Mucosa of stomach (tissue), 1 donor: ENCODE measurements at regions not wholly inside any gene's neighbourhood (a gene's known extent, or its start where the extent isn't known, plus 50 kb on each side); places are given as distances from the start of the nearest gene placed in this dataset.

Experiments used
- H3K27me3 ChIP-seq: one replicate; pipeline ENCODE4 v1.7.0; 2013; ENCODE audit warnings: mild to moderate bottlenecking, low read length; ENCODE audit not compliant: control insufficient read depth, insufficient read depth
- H3K36me3 ChIP-seq: one replicate; pipeline ENCODE4 v1.7.0; 2013; ENCODE audit warnings: low read length; ENCODE audit not compliant: control insufficient read depth, insufficient read depth
- H3K4me1 ChIP-seq: one replicate; pipeline ENCODE4 v1.7.0; 2013; ENCODE audit warnings: mild to moderate bottlenecking, low read length; ENCODE audit not compliant: control insufficient read depth, insufficient read depth
- H3K4me3 ChIP-seq: one replicate; pipeline ENCODE4 v1.7.0; 2013; ENCODE audit warnings: low read length
- H3K9ac ChIP-seq: one replicate; pipeline ENCODE4 v1.7.0; 2013; ENCODE audit warnings: mild to moderate bottlenecking, low read length, moderate library complexity
- H3K9me3 ChIP-seq: one replicate; pipeline ENCODE4 v1.7.0; 2013; ENCODE audit warnings: mild to moderate bottlenecking, low read length, moderate library complexity; ENCODE audit not compliant: control insufficient read depth
- donor health status: Pancreatic carcinoma.

GRCh38 chr3:76403556-76403955, 618.2 kb upstream of the ZNF717 start:
- Histone ChIP-seq H3K4me1 (no peaks in the 10 kb centered on the region), H3K9ac (no peak overlapping the region)

GRCh38 chr3:76405196-76405595, 619.8 kb upstream of the ZNF717 start:
- H3K9ac ChIP-seq, result no peak overlapping the region
- no peaks in the 10 kb centered on the region for H3K4me1 ChIP-seq
- no peak overlapping the region for H3K4me3 ChIP-seq

More at GRCh38 chr3:76403556-76403955, 618.2 kb upstream of the ZNF717 start:
- Histone ChIP-seq H3K4me3 (no peak overlapping the region), H3K36me3 (no peaks in the 10 kb centered on the region), H3K27me3 (no peaks in the 10 kb centered on the region), H3K9me3 (no peaks in the 10 kb centered on the region)

DNA sequence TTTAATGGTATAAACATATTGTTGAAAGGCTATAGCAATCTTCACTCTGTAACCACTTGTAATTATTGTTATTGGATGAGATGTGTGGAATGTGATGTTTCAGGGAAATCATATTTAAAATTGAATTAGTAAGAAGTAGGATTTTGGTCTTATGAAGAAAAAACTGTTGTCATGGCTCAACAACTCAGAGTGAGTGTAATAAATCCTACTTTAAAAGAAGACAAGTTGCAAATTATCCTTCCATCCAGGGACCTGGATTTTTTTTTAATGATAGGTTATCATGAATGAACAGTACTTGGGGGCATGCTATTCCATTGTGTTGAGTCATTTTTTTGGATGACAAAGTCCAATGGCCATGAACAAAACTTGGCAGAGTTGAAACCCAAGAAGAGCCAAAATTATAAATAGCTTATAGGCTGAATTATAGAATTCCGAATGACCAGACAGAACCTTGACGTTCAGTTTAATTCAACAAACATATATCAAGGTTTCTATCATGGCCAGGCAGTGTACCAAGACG, 625.5 kb upstream of the ZNF717 start:
- H3K36me3 ChIP-seq, result no peaks in the 10 kb centered on the region

More at GRCh38 chr3:76405196-76405595, 619.8 kb upstream of the ZNF717 start:
- Histone ChIP-seq H3K36me3 (no peaks in the 10 kb centered on the region), H3K9me3 (no peaks in the 10 kb centered on the region), H3K27me3 (no peaks in the 10 kb centered on the region)

GRCh38 chr3:76415384-76415783, 624.5 kb upstream of the ROBO2 start:
- Histone ChIP-seq H3K9ac (no peak overlapping the region), H3K9me3 (no peaks in the 10 kb centered on the region), H3K27me3 (no peaks in the 10 kb centered on the region), H3K36me3 (no peaks in the 10 kb centered on the region), H3K4me1 (no peaks in the 10 kb centered on the region), H3K4me3 (no peak overlapping the region)

More for the DNA sequence above, 625.5 kb upstream of the ZNF717 start:
- no peaks in the 10 kb centered on the region for H3K4me1 ChIP-seq
- no peaks in the 10 kb centered on the region for H3K27me3 ChIP-seq
- H3K4me3 ChIP-seq, result no peak overlapping the region
- no peak overlapping the region for H3K9ac ChIP-seq
- no peaks in the 10 kb centered on the region for H3K9me3 ChIP-seq

DNA sequence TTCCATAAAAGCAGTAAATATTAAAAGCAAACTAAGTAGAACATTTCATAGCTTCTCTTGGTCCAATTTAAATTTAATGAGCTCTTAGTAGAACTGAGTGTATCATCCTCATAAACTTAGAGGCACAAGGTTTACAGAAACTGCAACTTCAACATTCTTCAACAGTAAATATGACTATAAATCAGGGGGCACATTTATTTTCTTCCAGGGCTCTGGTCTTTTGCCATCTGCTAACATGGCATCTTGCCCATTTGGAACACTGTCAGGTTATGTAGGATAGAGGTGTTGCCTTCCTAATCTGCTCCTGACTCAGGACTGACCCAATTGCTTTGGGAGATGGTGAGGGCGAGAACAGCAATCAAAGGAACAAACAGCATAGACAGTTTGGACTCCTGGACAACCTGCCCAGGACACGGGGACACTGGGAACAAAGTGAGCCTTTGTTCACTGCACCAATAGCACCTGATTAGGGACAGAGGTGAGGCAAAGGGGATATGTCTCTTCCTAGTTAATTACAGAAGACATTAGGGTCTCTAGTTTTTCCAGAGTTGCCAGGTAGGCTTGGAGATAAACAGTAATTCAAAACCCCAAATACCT, 610.2 kb upstream of the ROBO2 start:
- no peaks in the 10 kb centered on the region for H3K4me1 ChIP-seq
- H3K4me3 ChIP-seq, result no peak overlapping the region
- no peaks in the 10 kb centered on the region for H3K9me3 ChIP-seq
- no peaks in the 10 kb centered on the region for H3K27me3 ChIP-seq
- no peak overlapping the region for H3K9ac ChIP-seq
- H3K36me3 ChIP-seq, result no peaks in the 10 kb centered on the region

- H3K9me3 ChIP-seq, result no peaks in the 10 kb centered on the region
- H3K9ac ChIP-seq, result no peak overlapping the region
- no peaks in the 10 kb centered on the region for H3K4me1 ChIP-seq
Measured at GRCh38 chr3:76432396-76432795, 607.5 kb upstream of the ROBO2 start.

DNA sequence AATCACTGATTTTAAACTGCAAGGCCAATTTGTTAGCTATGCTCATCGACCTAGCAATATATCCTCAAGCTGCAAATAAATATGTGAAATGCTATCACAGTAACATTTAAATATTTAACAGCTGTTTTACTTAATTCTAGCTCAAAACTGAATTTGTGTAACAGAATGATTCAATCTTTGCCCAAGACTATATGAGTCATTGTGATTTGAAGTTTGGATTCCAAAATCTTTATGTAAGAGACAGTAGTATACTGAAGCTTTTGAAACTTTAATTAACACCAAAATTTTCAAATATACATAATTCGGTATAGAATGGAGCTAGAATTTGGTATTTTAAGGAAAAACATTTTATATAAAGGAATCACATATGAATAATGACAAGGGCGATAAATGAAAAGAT, 603.0 kb upstream of the ROBO2 start:
- Histone ChIP-seq H3K4me1 (no peaks in the 10 kb centered on the region), H3K36me3 (no peaks in the 10 kb centered on the region), H3K27me3 (no peaks in the 10 kb centered on the region), H3K4me3 (no peak overlapping the region), H3K9me3 (no peaks in the 10 kb centered on the region), H3K9ac (no peak overlapping the region)

More at GRCh38 chr3:76432396-76432795, 607.5 kb upstream of the ROBO2 start:
- H3K4me3 ChIP-seq, result no peak overlapping the region
- no peaks in the 10 kb centered on the region for H3K36me3 ChIP-seq
- H3K27me3 ChIP-seq, result no peaks in the 10 kb centered on the region

- Histone ChIP-seq H3K9me3 (no peaks in the 10 kb centered on the region), H3K4me1 (no peaks in the 10 kb centered on the region), H3K4me3 (no peak overlapping the region), H3K9ac (no peak overlapping the region), H3K27me3 (no peaks in the 10 kb centered on the region), H3K36me3 (no peaks in the 10 kb centered on the region)
Measured at GRCh38 chr3:76438971-76439370, 600.9 kb upstream of the ROBO2 start.

DNA sequence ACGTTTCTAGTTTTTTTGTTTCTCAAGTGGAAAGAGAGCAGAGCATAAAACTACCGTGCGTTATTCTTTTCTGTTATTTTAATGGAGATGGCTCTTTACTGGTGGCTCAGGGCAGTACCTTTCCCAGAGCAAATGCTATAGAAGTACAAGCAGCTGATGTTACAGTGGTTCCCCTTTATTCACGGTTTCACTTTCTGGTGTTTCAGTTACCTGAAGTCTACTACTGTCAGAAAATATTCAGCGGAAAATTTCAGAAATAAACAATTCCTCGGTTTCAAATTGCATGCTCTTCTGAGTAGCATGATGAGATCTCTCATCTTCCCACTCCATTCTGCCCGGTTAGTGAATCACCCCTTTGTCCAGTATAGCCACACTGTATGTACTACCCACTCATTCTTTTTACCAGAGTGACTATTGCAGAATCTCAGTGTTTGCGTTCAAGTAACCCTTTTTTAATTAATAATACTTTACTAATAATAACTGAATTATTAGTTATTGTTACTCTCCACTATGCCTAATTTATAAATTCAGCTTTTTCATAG, 597.5 kb upstream of the ROBO2 start:
- H3K9ac ChIP-seq, result no peak overlapping the region
- H3K4me3 ChIP-seq, result no peak overlapping the region
- H3K9me3 ChIP-seq, result no peaks in the 10 kb centered on the region
- H3K4me1 ChIP-seq, result no peaks in the 10 kb centered on the region
- no peaks in the 10 kb centered on the region for H3K36me3 ChIP-seq
- H3K27me3 ChIP-seq, result no peaks in the 10 kb centered on the region

DNA sequence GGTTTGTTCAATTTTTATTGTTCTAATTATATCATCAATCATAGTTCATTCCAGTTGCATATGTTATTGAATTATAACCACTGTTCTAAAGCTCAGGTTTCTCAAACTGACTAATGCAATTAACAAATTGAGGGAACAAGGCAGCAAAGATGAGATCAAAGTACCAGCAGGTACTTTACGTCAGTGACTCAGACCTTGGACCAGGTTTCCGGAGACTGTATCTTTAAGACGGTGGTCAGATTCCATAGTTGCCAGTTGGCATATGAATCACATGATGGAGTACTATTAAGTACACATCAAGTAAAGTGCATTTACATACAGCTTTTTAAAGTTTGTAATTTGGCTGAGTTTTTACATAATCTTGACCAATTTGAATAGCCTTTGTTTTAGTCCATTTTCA, 583.6 kb upstream of the ROBO2 start:
- H3K9ac ChIP-seq, result no peak overlapping the region
- H3K27me3 ChIP-seq, result no peaks in the 10 kb centered on the region
- no peaks in the 10 kb centered on the region for H3K4me1 ChIP-seq
- H3K36me3 ChIP-seq, result no peaks in the 10 kb centered on the region
- H3K4me3 ChIP-seq, result no peak overlapping the region
- H3K9me3 ChIP-seq, result no peaks in the 10 kb centered on the region

DNA sequence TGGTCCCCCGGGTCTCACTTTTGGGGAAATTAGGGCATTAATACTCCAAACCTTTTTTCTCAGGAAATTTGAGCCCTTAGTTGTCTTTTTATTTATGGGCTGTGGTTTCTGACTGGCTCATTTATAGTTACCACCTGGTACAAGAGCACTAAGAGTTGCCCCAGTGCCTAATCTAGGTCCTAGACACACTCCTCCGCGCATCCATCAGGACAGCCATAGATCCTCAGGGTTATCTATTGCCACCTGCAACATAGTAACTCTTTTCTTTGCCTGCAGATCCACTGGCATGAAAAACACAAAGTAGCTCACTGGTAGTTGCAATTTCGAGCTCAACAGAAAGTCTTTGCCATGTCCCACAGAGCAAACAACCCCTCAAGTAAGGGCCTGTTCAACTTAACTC, 576.4 kb upstream of the ROBO2 start:
- no peak overlapping the region for H3K9ac ChIP-seq
- no peaks in the 10 kb centered on the region for H3K36me3 ChIP-seq
- no peaks in the 10 kb centered on the region for H3K4me1 ChIP-seq
- H3K9me3 ChIP-seq, result no peaks in the 10 kb centered on the region
- no peak overlapping the region for H3K4me3 ChIP-seq
- no peaks in the 10 kb centered on the region for H3K27me3 ChIP-seq

- Histone ChIP-seq H3K4me3 (no peak overlapping the region), H3K9me3 (no peaks in the 10 kb centered on the region), H3K27me3 (no peaks in the 10 kb centered on the region), H3K36me3 (no peaks in the 10 kb centered on the region), H3K4me1 (no peaks in the 10 kb centered on the region), H3K9ac (no peak overlapping the region)
Measured at GRCh38 chr3:76470285-76470684, 569.6 kb upstream of the ROBO2 start.
